ENCODE measurements at regions not wholly inside any gene's neighbourhood (a gene's known extent, or its start where the extent isn't known, plus 50 kb on each side); places are given as distances from the start of the nearest gene placed in this dataset.

DNA sequence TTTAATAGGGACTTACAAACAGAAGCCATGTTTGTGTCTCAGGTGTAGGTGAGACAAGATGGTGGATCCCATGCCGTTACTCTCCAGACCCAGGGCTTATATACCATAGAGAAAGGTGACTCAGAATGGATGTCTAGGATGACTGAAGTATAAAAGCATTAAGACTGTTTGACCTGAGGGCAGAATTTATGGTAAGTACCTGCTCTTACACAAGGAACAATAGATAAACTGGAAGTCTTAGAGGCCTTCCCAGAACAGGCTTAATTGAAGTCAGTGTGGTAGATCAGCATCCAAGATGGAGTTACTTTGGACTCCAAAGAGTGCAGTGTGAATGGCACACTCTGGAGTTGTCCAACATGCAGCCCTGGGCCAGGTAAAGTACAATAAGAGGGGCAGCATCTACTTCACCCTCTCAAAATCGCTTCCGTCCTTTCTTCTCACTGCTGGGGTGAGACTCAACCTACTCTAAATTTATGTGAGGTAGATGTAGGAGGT, 387.0 kb upstream of the DDI1 start:
- H3K4me1 ChIP-seq (ENCODE audit: insufficient read depth, low read length): no peaks in the 10 kb centered on the region
- no peak overlapping the region for H3K9ac ChIP-seq (ENCODE audit: low read depth, low read length)
- H3K36me3 ChIP-seq (ENCODE audit: insufficient read depth, low read depth, low read length): no peaks in the 10 kb centered on the region
- peaks cover 16% of the 10 kb centered on the region for H3K9me3 ChIP-seq (ENCODE audit: insufficient read depth, low read depth, low read length)
- no peaks in the 10 kb centered on the region for H3K27me3 ChIP-seq (ENCODE audit: insufficient read depth, low read length)
- no peak overlapping the region for H3K4me3 ChIP-seq (ENCODE audit: low read length)
- no peak overlapping the region for H3K27ac ChIP-seq (ENCODE audit: low read length)

DNA sequence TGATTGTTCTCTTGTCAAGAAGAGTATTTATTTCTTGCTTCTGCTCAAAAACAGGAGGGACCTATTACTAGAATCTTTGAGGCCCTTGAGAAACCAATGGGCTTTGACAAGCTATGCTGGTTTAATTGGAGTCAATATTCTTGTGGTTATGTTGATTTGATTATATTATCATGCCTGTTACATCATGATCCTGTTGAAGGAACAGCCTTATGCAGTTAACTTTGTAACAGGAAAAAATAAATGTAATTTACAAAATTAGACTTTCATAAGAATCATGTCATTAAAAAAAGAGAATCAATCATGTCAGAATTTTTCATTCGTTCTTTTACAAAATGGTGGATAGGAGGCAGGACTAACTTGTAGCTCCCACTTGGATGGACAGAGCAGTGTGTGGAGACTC, 386.1 kb upstream of the DDI1 start:
- Histone ChIP-seq H3K9me3 (ENCODE audit: insufficient read depth, low read depth, low read length) (peaks cover 16% of the 10 kb centered on the region), H3K9ac (ENCODE audit: low read depth, low read length) (no peak overlapping the region), H3K27ac (ENCODE audit: low read length) (no peak overlapping the region), H3K36me3 (ENCODE audit: insufficient read depth, low read depth, low read length) (no peaks in the 10 kb centered on the region), H3K27me3 (ENCODE audit: insufficient read depth, low read length) (no peaks in the 10 kb centered on the region), H3K4me1 (ENCODE audit: insufficient read depth, low read length) (no peaks in the 10 kb centered on the region), H3K4me3 (ENCODE audit: low read length) (no peak overlapping the region)

DNA sequence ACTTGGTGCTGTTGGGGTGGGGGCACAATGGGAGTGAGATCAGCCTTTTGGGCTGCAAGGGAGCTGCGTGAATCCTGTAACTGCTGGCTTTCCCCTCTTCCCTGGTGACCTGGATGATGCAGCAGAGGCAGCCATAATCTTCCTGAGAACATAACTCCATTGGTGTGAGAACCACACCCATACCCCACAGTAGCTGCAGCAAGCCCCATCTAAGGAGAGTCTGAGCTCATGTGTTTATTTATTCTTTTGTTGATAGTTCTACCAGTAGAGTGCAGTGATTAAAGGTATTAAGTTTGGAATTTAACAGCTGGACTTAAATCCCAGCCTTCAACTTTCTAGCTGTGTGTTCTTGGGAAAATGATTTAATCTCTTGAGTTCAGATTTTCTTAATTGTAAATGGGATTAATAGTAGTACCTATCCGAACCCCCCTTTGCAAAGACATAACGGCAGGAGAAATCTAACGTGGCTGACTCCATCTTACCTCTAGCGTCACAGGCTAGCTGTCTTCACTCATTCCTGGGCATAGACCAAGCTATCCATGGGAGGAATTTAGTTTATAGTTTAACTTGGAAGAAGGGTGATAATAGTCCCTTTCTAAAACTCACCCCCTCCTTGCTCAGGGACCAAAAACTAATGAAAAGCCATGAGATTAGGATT, 385.0 kb upstream of the DDI1 start:
- Histone ChIP-seq H3K9ac (ENCODE audit: low read depth, low read length) (no peak overlapping the region), H3K4me3 (ENCODE audit: low read length) (no peak overlapping the region), H3K4me1 (ENCODE audit: insufficient read depth, low read length) (no peaks in the 10 kb centered on the region), H3K27ac (ENCODE audit: low read length) (no peak overlapping the region), H3K36me3 (ENCODE audit: insufficient read depth, low read depth, low read length) (no peaks in the 10 kb centered on the region), H3K9me3 (ENCODE audit: insufficient read depth, low read depth, low read length) (peaks cover 16% of the 10 kb centered on the region), H3K27me3 (ENCODE audit: insufficient read depth, low read length) (no peaks in the 10 kb centered on the region)

DNA sequence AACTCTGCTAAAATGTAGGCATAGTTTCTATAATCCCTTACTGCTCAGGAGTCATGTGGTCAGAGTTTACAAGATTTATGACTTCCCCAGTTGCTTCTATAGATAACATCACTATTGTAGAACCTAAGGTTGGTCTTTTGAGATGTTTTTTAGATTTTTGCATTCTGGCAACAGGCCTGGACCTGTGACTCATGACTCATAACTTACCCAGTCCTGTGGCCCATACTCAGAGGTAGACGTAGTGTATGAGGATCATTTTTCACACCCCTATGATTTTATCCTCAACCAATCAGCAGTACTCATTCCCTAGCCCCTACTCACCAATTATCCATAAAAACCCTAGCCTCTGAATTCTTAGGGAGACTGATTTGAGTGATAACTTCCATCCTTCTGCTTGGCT, 384.4 kb upstream of the DDI1 start:
- Histone ChIP-seq H3K27me3 (ENCODE audit: insufficient read depth, low read length) (no peaks in the 10 kb centered on the region), H3K4me1 (ENCODE audit: insufficient read depth, low read length) (no peaks in the 10 kb centered on the region), H3K27ac (ENCODE audit: low read length) (no peak overlapping the region), H3K9me3 (ENCODE audit: insufficient read depth, low read depth, low read length) (peaks cover 16% of the 10 kb centered on the region), H3K4me3 (ENCODE audit: low read length) (no peak overlapping the region), H3K9ac (ENCODE audit: low read depth, low read length) (no peak overlapping the region), H3K36me3 (ENCODE audit: insufficient read depth, low read depth, low read length) (no peaks in the 10 kb centered on the region)

DNA sequence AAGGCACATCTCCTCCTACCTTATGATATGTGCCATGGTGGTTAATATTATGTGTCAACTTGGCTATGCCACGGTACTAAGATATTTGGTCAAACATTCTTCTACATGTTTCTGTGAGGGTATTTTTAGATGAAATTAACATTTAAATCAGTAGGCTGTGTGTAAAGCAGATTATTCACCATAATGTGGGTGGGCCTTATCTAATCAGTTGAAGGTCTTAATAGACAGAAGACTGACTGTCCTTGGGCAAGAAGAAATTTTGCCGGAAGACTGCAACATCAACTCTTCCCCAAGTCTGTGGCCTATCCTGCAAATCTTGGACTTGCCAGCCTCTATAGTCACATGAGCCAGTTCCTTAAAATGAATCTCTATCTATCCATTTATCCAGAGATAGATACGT, 380.1 kb upstream of the DDI1 start:
- no peaks in the 10 kb centered on the region for H3K4me1 ChIP-seq (ENCODE audit: insufficient read depth, low read length)
- H3K27ac ChIP-seq (ENCODE audit: low read length): no peak overlapping the region
- H3K9ac ChIP-seq (ENCODE audit: low read depth, low read length): no peak overlapping the region

DNA sequence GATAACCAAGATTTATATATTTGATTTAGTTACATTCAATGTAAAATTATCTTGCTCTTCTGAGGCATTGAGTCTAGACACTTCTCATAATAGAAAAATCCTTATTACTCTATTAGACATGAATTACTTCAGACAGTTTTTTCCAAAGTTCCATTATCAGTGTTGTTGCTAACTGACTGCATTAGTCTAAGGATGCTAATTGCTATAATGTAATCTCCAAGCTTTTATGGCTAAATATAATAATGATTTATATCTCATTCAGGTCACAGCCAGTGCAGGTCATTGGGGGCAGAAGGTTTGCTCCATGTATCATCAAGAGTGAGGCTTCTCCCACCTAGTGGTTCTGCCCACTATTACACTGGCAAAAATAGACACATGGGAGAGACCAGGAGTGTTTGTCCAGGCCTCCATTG, 377.2 kb upstream of the DDI1 start:
- no peaks in the 10 kb centered on the region for H3K27me3 ChIP-seq (ENCODE audit: insufficient read depth, low read length)
- no peak overlapping the region for H3K4me3 ChIP-seq (ENCODE audit: low read length)
- no peaks in the 10 kb centered on the region for H3K9me3 ChIP-seq (ENCODE audit: insufficient read depth, low read depth, low read length)
- no peak overlapping the region for H3K9ac ChIP-seq (ENCODE audit: low read depth, low read length)
- H3K27ac ChIP-seq (ENCODE audit: low read length): no peak overlapping the region
- H3K4me1 ChIP-seq (ENCODE audit: insufficient read depth, low read length): no peaks in the 10 kb centered on the region
- no peaks in the 10 kb centered on the region for H3K36me3 ChIP-seq (ENCODE audit: insufficient read depth, low read depth, low read length)

More for the DNA sequence above, 380.1 kb upstream of the DDI1 start:
- H3K9me3 ChIP-seq (ENCODE audit: insufficient read depth, low read depth, low read length): peaks cover 9% of the 10 kb centered on the region
- no peaks in the 10 kb centered on the region for H3K27me3 ChIP-seq (ENCODE audit: insufficient read depth, low read length)
- no peaks in the 10 kb centered on the region for H3K36me3 ChIP-seq (ENCODE audit: insufficient read depth, low read depth, low read length)
- H3K4me3 ChIP-seq (ENCODE audit: low read length): no peak overlapping the region

DNA sequence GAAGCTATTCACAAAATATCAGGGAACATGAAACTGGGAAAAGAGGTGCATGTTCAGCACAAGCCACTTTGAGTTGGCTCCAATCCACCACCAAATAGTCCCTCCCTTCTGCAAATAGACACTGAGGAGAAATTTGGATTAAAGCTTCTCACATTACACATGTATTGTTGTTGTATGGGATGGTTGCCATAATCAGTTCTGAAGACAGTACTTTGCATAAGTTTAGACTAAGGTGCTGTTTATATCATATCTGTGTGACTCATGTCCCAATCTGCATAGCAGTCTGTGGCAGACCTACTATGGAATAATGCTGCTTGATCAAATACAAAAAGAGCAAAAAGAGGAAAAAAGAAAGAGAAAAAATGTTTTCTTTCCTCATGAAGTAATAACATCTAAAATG, 376.7 kb upstream of the DDI1 start:
- no peak overlapping the region for H3K4me3 ChIP-seq (ENCODE audit: low read length)
- no peaks in the 10 kb centered on the region for H3K9me3 ChIP-seq (ENCODE audit: insufficient read depth, low read depth, low read length)
- H3K9ac ChIP-seq (ENCODE audit: low read depth, low read length): no peak overlapping the region
- no peaks in the 10 kb centered on the region for H3K36me3 ChIP-seq (ENCODE audit: insufficient read depth, low read depth, low read length)
- H3K27ac ChIP-seq (ENCODE audit: low read length): no peak overlapping the region
- H3K4me1 ChIP-seq (ENCODE audit: insufficient read depth, low read length): no peaks in the 10 kb centered on the region
- H3K27me3 ChIP-seq (ENCODE audit: insufficient read depth, low read length): no peaks in the 10 kb centered on the region

DNA sequence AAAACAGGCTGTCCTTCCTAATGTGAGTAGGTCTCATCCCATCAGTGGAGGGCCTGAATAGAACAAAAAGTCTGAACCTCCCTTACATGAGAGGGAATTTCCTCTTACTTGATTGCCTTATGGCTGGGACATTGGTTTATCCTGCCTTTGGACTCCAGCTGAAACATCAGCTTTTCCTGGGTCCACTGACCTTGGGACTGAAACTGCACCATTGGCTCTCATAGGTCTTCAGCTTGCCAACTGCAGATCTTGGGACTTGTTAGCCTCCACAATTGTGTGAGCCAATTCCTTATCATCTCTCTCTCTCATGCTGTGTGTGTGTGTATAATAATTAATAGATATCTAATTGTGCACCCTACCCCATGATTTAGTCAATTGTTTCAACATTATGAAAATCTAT, 375.3 kb upstream of the DDI1 start:
- Histone ChIP-seq H3K4me1 (ENCODE audit: insufficient read depth, low read length) (no peaks in the 10 kb centered on the region), H3K9me3 (ENCODE audit: insufficient read depth, low read depth, low read length) (no peaks in the 10 kb centered on the region)

DNA sequence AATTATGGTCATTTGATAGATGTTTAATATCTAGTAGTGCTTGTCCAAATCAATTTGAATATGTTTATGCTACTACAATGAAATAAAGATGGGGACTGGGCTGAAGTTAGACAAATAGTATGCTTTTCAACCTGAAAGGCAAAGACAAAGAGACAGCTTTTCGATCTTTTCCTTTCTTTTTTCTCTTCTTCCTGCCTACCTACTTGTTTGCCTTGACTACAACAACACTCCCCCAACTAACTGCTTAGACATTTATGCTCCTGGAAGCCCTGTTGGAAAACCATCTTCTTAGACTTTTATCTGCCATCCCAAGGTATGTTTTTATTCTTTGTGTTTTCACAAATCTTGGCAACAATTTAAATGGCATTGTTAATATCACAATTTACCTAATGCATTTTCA, 374.4 kb upstream of the DDI1 start:
- Histone ChIP-seq H3K36me3 (ENCODE audit: insufficient read depth, low read depth, low read length) (no peaks in the 10 kb centered on the region), H3K9me3 (ENCODE audit: insufficient read depth, low read depth, low read length) (no peaks in the 10 kb centered on the region), H3K4me3 (ENCODE audit: low read length) (no peak overlapping the region), H3K27ac (ENCODE audit: low read length) (no peak overlapping the region), H3K9ac (ENCODE audit: low read depth, low read length) (no peak overlapping the region), H3K4me1 (ENCODE audit: insufficient read depth, low read length) (no peaks in the 10 kb centered on the region), H3K27me3 (ENCODE audit: insufficient read depth, low read length) (no peaks in the 10 kb centered on the region)

More for the DNA sequence above, 375.3 kb upstream of the DDI1 start:
- Histone ChIP-seq H3K36me3 (ENCODE audit: insufficient read depth, low read depth, low read length) (no peaks in the 10 kb centered on the region), H3K27me3 (ENCODE audit: insufficient read depth, low read length) (no peaks in the 10 kb centered on the region), H3K27ac (ENCODE audit: low read length) (no peak overlapping the region), H3K4me3 (ENCODE audit: low read length) (no peak overlapping the region), H3K9ac (ENCODE audit: low read depth, low read length) (no peak overlapping the region)

DNA sequence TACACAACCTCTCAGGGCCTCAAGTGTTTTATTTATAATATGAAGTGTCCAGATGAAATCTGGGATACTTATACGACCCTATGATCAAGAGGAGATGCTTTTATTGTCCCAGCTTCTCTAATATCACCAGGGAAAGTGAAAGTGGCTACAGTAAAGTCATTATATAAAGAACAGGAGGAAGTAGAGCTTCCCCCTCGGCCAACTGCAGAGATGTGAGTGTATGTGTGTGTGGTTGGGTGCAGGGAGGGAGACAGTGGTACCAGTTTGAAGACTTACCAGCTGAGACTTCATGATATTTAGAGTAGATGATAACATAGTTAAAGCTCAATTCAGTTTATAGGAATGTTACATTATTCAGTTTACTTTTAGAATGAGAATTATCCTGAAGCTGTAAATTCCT, 373.6 kb upstream of the DDI1 start:
- H3K4me1 ChIP-seq (ENCODE audit: insufficient read depth, low read length): no peaks in the 10 kb centered on the region
- no peak overlapping the region for H3K9ac ChIP-seq (ENCODE audit: low read depth, low read length)
- H3K9me3 ChIP-seq (ENCODE audit: insufficient read depth, low read depth, low read length): no peaks in the 10 kb centered on the region
- H3K4me3 ChIP-seq (ENCODE audit: low read length): no peak overlapping the region
- H3K27ac ChIP-seq (ENCODE audit: low read length): no peak overlapping the region
- no peaks in the 10 kb centered on the region for H3K27me3 ChIP-seq (ENCODE audit: insufficient read depth, low read length)
- H3K36me3 ChIP-seq (ENCODE audit: insufficient read depth, low read depth, low read length): no peaks in the 10 kb centered on the region

DNA sequence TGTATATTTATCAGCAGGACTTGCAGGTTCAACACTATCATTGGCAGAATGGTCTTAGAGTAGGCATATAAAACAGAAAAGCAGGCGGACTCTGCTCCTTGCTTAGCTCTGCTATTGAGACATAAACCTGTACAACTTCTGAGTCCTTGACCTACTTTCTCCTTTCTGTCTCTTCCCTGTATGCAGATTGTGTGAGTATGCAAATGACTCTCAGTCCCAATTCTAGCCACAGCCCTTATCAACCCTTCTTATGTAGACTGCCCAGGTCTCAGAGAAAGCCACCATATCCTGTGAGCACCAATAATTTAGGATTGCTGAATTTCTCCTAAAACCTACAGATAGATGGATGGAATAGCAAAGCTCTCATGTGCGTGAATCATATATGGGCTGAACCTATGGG, 367.6 kb upstream of the DDI1 start:
- Histone ChIP-seq H3K36me3 (ENCODE audit: insufficient read depth, low read depth, low read length) (no peaks in the 10 kb centered on the region), H3K4me3 (ENCODE audit: low read length) (no peak overlapping the region), H3K9ac (ENCODE audit: low read depth, low read length) (no peak overlapping the region), H3K27ac (ENCODE audit: low read length) (no peak overlapping the region), H3K27me3 (ENCODE audit: insufficient read depth, low read length) (no peaks in the 10 kb centered on the region), H3K4me1 (ENCODE audit: insufficient read depth, low read length) (no peaks in the 10 kb centered on the region), H3K9me3 (ENCODE audit: insufficient read depth, low read depth, low read length) (no peaks in the 10 kb centered on the region)

DNA sequence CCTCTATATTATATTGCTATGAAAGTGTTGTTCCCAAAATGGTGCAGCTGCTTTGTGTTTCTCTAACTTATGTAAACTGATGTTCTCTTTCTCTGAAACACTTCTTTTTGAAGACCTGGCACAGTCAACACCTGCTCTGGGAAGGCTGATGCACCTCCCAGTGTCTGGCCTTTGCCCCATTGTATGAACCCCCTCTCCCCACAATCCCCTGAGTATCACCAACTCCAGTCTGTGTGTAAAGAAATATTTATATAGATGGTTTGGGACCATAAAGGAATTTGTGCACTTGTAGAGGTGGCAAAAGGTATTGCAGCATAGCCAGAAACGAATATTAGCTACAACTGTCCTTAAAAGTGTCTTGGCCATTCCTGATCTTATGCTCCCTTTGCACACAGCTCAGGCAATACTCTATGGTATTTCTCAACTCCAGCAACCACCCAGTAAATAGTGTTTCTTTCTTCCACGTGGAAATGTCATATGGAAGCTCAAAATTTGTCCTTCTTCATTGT, 365.2 kb upstream of the DDI1 start:
- no peak overlapping the region for H3K4me3 ChIP-seq (ENCODE audit: low read length)
- H3K27me3 ChIP-seq (ENCODE audit: insufficient read depth, low read length): no peaks in the 10 kb centered on the region
- no peaks in the 10 kb centered on the region for H3K36me3 ChIP-seq (ENCODE audit: insufficient read depth, low read depth, low read length)
- H3K9ac ChIP-seq (ENCODE audit: low read depth, low read length): no peak overlapping the region
- H3K27ac ChIP-seq (ENCODE audit: low read length): no peak overlapping the region
- H3K9me3 ChIP-seq (ENCODE audit: insufficient read depth, low read depth, low read length): no peaks in the 10 kb centered on the region
- H3K4me1 ChIP-seq (ENCODE audit: insufficient read depth, low read length): no peaks in the 10 kb centered on the region
